GM23338 (cell line): ENCODE measurements at regions not wholly inside any gene's neighbourhood (a gene's known extent, or its start where the extent isn't known, plus 50 kb on each side); places are given as distances from the start of the nearest gene placed in this dataset.

Experiments used
- ATAC-seq: fragments of 200-7000 bp; cut with Tn5 transposase; 3 replicates; pipeline ENCODE4 v1.9.1; 2020
- DNase-seq: peaks from one replicate; pipeline ENCODE4 v3.0.0-alpha.2; 2015; ENCODE audit warnings: low spot score
- H2AFZ ChIP-seq: fragments of 200-600 bp; sonication (generic); 2 replicates; pipeline ENCODE4 v1.8.0; 2016; ENCODE audit warnings: antibody characterized with exemption, mild to moderate bottlenecking, moderate library complexity
- H3F3A ChIP-seq: fragments of 200-600 bp; sonication (generic); replicated peaks from 2 replicates; pipeline ENCODE4 v1.8.0; 2017; ENCODE audit warnings: antibody characterized with exemption, mixed run types, low read depth
- H3K27ac ChIP-seq: fragments of 200-600 bp; sonication (generic); 2 replicates; pipeline ENCODE4 v1.6.1; 2016; ENCODE audit warnings: low read depth
- H3K27me3 ChIP-seq: fragments of 200-600 bp; sonication (generic); 2 replicates; pipeline ENCODE4 v1.8.0; 2016; ENCODE audit warnings: mild to moderate bottlenecking, mixed run types, moderate library complexity; ENCODE audit not compliant: insufficient read depth
- H3K36me3 ChIP-seq: fragments of 200-600 bp; sonication (generic); 2 replicates; pipeline ENCODE4 v1.8.0; 2016; ENCODE audit warnings: mild to moderate bottlenecking; ENCODE audit not compliant: insufficient read depth
- H3K4me1 ChIP-seq: fragments of 200-600 bp; sonication (generic); 2 replicates; pipeline ENCODE4 v1.8.0; 2016; ENCODE audit warnings: mild to moderate bottlenecking, moderate library complexity; ENCODE audit not compliant: insufficient read depth
- H3K4me2 ChIP-seq: fragments of 200-600 bp; sonication (generic); 2 replicates; pipeline ENCODE4 v1.7.1; 2017; ENCODE audit warnings: mixed run types
- H3K4me3 ChIP-seq: fragments of 200-600 bp; sonication (generic); 2 replicates; pipeline ENCODE4 v1.6.1; 2016; ENCODE audit warnings: mixed run types
- H3K79me2 ChIP-seq: fragments of 200-600 bp; sonication (generic); replicated peaks from 2 replicates; pipeline ENCODE4 v1.8.0; 2017; ENCODE audit warnings: mild to moderate bottlenecking; ENCODE audit not compliant: insufficient read depth
- H3K9me2 ChIP-seq: fragments of 200-600 bp; sonication (generic); 2 replicates; pipeline ENCODE4 v1.8.0; 2017; ENCODE audit not compliant: insufficient read depth
- H4K20me1 ChIP-seq: fragments of 200-600 bp; sonication (generic); replicated peaks from 2 replicates; pipeline ENCODE4 v1.8.0; 2017; ENCODE audit warnings: mild to moderate bottlenecking; ENCODE audit not compliant: insufficient read depth
- H3K27ac Mint-ChIP-seq: 2 replicates; pipeline ENCODE4 v1.8.0; 2020; ENCODE audit warnings: inconsistent platforms, mild to moderate bottlenecking, moderate library complexity, mixed read lengths
- H3K27me3 Mint-ChIP-seq: 3 replicates; pipeline ENCODE4 v1.8.0; 2022; ENCODE audit warnings: low read depth, mild to moderate bottlenecking, moderate library complexity, mixed read lengths, inconsistent platforms; ENCODE audit not compliant: insufficient read depth, poor library complexity
- H3K36me3 Mint-ChIP-seq: 3 replicates; pipeline ENCODE4 v1.8.0; 2021; ENCODE audit warnings: low read depth, mild to moderate bottlenecking, inconsistent platforms, moderate library complexity, mixed read lengths
- H3K4me1 Mint-ChIP-seq: 3 replicates; pipeline ENCODE4 v1.8.0; 2020; ENCODE audit warnings: mild to moderate bottlenecking, inconsistent platforms, mixed read lengths
- H3K4me3 Mint-ChIP-seq: 3 replicates; pipeline ENCODE4 v1.8.0; 2021; ENCODE audit warnings: moderate library complexity, mild to moderate bottlenecking, inconsistent platforms, mixed read lengths
- H3K9me3 Mint-ChIP-seq: 3 replicates; pipeline ENCODE4 v1.8.0; 2020; ENCODE audit warnings: moderate library complexity, mild to moderate bottlenecking, inconsistent platforms, mixed read lengths
- CREB1 ChIP-seq: fragments of 250-450 bp; sonication (Bioruptor Pico); IDR thresholded peaks from 2 replicates; pipeline ENCODE4 v1.5.0; 2020; ENCODE audit warnings: low read depth, mild to moderate bottlenecking, moderate library complexity
- EZH2 ChIP-seq: fragments of 200-600 bp; sonication (generic); IDR thresholded peaks from one replicate; pipeline ENCODE4 v1.8.0; 2017; ENCODE audit warnings: antibody characterized with exemption, mild to moderate bottlenecking, low read depth; ENCODE audit not compliant: unreplicated experiment
- EZH2phosphoT487 ChIP-seq: fragments of 200-600 bp; sonication (generic); IDR thresholded peaks from one replicate; pipeline ENCODE4 v1.8.1; 2018; ENCODE audit warnings: antibody characterized with exemption; ENCODE audit not compliant: unreplicated experiment
- JUNB ChIP-seq: IDR thresholded peaks from one replicate; pipeline ENCODE4 v1.6.1; 2016; ENCODE audit warnings: antibody characterized with exemption; ENCODE audit not compliant: unreplicated experiment
- NANOG ChIP-seq: IDR thresholded peaks from 2 replicates; pipeline ENCODE4 v1.6.1; 2016; ENCODE audit warnings: antibody characterized with exemption, borderline replicate concordance
- POLR2AphosphoS5 ChIP-seq: IDR thresholded peaks from 2 replicates; pipeline ENCODE4 v1.6.1; 2016; ENCODE audit warnings: antibody characterized with exemption, low read depth
- STAT1 ChIP-seq: IDR thresholded peaks from one replicate; pipeline ENCODE4 v1.6.1; 2016; ENCODE audit warnings: antibody characterized with exemption; ENCODE audit not compliant: unreplicated experiment
- ZNF114 ChIP-seq: fragments of 250-450 bp; sonication (Bioruptor Pico); IDR thresholded peaks from 2 replicates; pipeline ENCODE4 v1.5.0; 2020; ENCODE audit warnings: mild to moderate bottlenecking, moderate library complexity
- ZNF331 ChIP-seq: fragments of 250-450 bp; sonication (Bioruptor Pico); IDR thresholded peaks from 2 replicates; pipeline ENCODE4 v1.5.0; 2020; ENCODE audit warnings: low read depth, mild to moderate bottlenecking, moderate library complexity
- TF ChIP-seq, protein P1 (sequence below): IDR thresholded peaks from 2 replicates; pipeline ENCODE4 v1.6.1; 2016; ENCODE audit warnings: antibody characterized with exemption
- TF ChIP-seq, protein P2 (sequence below): fragments of 250-450 bp; sonication (Bioruptor Pico); IDR thresholded peaks from 2 replicates; pipeline ENCODE4 v1.5.0; 2020; ENCODE audit warnings: mild to moderate bottlenecking, moderate library complexity
- TF ChIP-seq, protein P3 (sequence below), 2 experiments: fragments of 200-600 bp in 1 of 2; sonication (generic) in 1 of 2; conservative IDR thresholded peaks; 2 replicates each; pipeline versions ENCODE4 v1.5.1 to v1.6.1; 2016 to 2017; ENCODE audit warnings: antibody characterized with exemption in 2 of 2, low read depth in 2 of 2, mild to moderate bottlenecking in 2 of 2, moderate library complexity in 1 of 2
- TF ChIP-seq, protein P4 (sequence below): IDR thresholded peaks from one replicate; pipeline ENCODE4 v1.6.1; 2018; ENCODE audit warnings: antibody characterized with exemption; ENCODE audit not compliant: unreplicated experiment

DNA sequence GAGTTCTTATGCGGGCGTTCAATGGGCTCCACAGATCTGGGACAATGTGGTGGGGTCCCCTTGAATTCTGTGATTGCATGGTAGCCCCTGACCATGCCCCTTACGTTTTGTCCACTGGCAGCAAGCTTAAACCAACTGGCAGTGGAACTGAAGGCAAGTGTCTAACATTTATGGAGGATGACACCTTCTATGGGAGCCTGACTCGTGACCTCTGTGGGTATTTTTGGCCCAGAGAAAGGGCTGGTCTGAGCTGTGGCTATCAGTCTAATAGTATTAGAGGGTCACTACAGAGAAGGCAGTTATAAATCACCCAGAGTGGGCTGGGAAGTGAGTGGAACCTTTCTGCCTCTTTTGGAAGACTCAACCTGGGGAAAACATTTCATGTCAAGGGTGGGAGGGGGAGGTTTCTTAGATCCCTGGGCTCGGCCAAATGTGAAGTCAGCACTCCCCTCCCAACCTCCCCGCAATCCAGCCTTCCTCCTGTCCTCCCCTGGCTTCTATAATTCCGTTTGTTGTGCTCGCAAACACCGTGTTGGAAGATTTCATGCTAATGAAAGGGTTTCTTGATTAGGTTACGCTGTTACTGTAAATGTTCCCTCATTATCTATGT lies 322.7 kb downstream of the RPS24 start:
- H3K36me3 Mint-ChIP-seq, result no peaks in the 10 kb centered on the region
- Histone ChIP-seq H3K4me2 (0 out of 2 replicates have a peak overlapping the region, but pooled peaks have one; percentile 25), H3K27ac (no peak overlapping the region), H3K27me3 (no peaks in the 10 kb centered on the region), H3K4me3 (no peak overlapping the region), H3F3A (no peaks in the 10 kb centered on the region), H4K20me1 (no peaks in the 10 kb centered on the region), H3K9me2 (no peaks in the 10 kb centered on the region; the same call in 1 of the 2 replicates), H2AFZ (peak overlapping the region; percentile 25; the same call in 1 of the 2 replicates), H3K79me2 (no peaks in the 10 kb centered on the region), H3K36me3 (no peaks in the 10 kb centered on the region), H3K4me1 (peaks cover 7% of the 10 kb centered on the region)
- H3K27me3 Mint-ChIP-seq, result peaks cover 12% of the 10 kb centered on the region
- no peaks in the 10 kb centered on the region for H3K9me3 Mint-ChIP-seq
- H3K27ac Mint-ChIP-seq, result peak overlapping the region; percentile 56; the same call in 1 of the 2 replicates
- DNase-seq, result no peak
- TF ChIP-seq, protein P1, sequence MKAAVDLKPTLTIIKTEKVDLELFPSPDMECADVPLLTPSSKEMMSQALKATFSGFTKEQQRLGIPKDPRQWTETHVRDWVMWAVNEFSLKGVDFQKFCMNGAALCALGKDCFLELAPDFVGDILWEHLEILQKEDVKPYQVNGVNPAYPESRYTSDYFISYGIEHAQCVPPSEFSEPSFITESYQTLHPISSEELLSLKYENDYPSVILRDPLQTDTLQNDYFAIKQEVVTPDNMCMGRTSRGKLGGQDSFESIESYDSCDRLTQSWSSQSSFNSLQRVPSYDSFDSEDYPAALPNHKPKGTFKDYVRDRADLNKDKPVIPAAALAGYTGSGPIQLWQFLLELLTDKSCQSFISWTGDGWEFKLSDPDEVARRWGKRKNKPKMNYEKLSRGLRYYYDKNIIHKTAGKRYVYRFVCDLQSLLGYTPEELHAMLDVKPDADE, result no peak
- TF ChIP-seq, protein P2, sequence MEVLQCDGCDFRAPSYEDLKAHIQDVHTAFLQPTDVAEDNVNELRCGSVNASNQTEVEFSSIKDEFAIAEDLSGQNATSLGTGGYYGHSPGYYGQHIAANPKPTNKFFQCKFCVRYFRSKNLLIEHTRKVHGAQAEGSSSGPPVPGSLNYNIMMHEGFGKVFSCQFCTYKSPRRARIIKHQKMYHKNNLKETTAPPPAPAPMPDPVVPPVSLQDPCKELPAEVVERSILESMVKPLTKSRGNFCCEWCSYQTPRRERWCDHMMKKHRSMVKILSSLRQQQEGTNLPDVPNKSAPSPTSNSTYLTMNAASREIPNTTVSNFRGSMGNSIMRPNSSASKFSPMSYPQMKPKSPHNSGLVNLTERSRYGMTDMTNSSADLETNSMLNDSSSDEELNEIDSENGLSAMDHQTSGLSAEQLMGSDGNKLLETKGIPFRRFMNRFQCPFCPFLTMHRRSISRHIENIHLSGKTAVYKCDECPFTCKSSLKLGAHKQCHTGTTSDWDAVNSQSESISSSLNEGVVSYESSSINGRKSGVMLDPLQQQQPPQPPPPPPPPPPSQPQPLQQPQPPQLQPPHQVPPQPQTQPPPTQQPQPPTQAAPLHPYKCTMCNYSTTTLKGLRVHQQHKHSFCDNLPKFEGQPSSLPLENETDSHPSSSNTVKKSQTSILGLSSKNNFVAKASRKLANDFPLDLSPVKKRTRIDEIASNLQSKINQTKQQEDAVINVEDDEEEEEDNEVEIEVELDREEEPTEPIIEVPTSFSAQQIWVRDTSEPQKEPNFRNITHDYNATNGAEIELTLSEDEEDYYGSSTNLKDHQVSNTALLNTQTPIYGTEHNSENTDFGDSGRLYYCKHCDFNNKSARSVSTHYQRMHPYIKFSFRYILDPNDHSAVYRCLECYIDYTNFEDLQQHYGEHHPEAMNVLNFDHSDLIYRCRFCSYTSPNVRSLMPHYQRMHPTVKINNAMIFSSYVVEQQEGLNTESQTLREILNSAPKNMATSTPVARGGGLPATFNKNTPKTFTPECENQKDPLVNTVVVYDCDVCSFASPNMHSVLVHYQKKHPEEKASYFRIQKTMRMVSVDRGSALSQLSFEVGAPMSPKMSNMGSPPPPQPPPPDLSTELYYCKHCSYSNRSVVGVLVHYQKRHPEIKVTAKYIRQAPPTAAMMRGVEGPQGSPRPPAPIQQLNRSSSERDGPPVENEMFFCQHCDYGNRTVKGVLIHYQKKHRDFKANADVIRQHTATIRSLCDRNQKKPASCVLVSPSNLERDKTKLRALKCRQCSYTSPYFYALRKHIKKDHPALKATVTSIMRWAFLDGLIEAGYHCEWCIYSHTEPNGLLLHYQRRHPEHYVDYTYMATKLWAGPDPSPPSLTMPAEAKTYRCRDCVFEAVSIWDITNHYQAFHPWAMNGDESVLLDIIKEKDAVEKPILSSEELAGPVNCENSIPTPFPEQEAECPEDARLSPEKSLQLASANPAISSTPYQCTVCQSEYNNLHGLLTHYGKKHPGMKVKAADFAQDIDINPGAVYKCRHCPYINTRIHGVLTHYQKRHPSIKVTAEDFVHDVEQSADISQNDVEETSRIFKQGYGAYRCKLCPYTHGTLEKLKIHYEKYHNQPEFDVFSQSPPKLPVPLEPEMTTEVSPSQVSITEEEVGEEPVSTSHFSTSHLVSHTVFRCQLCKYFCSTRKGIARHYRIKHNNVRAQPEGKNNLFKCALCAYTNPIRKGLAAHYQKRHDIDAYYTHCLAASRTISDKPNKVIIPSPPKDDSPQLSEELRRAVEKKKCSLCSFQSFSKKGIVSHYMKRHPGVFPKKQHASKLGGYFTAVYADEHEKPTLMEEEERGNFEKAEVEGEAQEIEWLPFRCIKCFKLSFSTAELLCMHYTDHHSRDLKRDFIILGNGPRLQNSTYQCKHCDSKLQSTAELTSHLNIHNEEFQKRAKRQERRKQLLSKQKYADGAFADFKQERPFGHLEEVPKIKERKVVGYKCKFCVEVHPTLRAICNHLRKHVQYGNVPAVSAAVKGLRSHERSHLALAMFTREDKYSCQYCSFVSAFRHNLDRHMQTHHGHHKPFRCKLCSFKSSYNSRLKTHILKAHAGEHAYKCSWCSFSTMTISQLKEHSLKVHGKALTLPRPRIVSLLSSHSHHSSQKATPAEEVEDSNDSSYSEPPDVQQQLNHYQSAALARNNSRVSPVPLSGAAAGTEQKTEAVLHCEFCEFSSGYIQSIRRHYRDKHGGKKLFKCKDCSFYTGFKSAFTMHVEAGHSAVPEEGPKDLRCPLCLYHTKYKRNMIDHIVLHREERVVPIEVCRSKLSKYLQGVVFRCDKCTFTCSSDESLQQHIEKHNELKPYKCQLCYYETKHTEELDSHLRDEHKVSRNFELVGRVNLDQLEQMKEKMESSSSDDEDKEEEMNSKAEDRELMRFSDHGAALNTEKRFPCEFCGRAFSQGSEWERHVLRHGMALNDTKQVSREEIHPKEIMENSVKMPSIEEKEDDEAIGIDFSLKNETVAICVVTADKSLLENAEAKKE (CRISPR knock-in tag), result no peak
- TF ChIP-seq JUNB (no peak), EZH2phosphoT487 (no peak), ZNF331 (CRISPR knock-in tag) (no peak), EZH2 (no peak), STAT1 (no peak), POLR2AphosphoS5 (no peak), ZNF114 (CRISPR knock-in tag) (no peak), CREB1 (CRISPR knock-in tag) (no peak), NANOG (no peak)
- TF ChIP-seq, protein P3, sequence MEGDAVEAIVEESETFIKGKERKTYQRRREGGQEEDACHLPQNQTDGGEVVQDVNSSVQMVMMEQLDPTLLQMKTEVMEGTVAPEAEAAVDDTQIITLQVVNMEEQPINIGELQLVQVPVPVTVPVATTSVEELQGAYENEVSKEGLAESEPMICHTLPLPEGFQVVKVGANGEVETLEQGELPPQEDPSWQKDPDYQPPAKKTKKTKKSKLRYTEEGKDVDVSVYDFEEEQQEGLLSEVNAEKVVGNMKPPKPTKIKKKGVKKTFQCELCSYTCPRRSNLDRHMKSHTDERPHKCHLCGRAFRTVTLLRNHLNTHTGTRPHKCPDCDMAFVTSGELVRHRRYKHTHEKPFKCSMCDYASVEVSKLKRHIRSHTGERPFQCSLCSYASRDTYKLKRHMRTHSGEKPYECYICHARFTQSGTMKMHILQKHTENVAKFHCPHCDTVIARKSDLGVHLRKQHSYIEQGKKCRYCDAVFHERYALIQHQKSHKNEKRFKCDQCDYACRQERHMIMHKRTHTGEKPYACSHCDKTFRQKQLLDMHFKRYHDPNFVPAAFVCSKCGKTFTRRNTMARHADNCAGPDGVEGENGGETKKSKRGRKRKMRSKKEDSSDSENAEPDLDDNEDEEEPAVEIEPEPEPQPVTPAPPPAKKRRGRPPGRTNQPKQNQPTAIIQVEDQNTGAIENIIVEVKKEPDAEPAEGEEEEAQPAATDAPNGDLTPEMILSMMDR (conservative IDR thresholded peaks at IDR 0.05; ENCODE audit: low read depth in 2 of 2), result no peak
- TF ChIP-seq, protein P4, sequence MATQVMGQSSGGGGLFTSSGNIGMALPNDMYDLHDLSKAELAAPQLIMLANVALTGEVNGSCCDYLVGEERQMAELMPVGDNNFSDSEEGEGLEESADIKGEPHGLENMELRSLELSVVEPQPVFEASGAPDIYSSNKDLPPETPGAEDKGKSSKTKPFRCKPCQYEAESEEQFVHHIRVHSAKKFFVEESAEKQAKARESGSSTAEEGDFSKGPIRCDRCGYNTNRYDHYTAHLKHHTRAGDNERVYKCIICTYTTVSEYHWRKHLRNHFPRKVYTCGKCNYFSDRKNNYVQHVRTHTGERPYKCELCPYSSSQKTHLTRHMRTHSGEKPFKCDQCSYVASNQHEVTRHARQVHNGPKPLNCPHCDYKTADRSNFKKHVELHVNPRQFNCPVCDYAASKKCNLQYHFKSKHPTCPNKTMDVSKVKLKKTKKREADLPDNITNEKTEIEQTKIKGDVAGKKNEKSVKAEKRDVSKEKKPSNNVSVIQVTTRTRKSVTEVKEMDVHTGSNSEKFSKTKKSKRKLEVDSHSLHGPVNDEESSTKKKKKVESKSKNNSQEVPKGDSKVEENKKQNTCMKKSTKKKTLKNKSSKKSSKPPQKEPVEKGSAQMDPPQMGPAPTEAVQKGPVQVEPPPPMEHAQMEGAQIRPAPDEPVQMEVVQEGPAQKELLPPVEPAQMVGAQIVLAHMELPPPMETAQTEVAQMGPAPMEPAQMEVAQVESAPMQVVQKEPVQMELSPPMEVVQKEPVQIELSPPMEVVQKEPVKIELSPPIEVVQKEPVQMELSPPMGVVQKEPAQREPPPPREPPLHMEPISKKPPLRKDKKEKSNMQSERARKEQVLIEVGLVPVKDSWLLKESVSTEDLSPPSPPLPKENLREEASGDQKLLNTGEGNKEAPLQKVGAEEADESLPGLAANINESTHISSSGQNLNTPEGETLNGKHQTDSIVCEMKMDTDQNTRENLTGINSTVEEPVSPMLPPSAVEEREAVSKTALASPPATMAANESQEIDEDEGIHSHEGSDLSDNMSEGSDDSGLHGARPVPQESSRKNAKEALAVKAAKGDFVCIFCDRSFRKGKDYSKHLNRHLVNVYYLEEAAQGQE, result no peak
- H3K4me3 Mint-ChIP-seq, result no peak overlapping the region
- H3K4me1 Mint-ChIP-seq, result peaks cover 32% of the 10 kb centered on the region
- no peak for ATAC-seq
